Ascending aorta (tissue), 2 donors: ENCODE measurements at regions not wholly inside any gene's neighbourhood (a gene's known extent, or its start where the extent isn't known, plus 50 kb on each side); places are given as distances from the start of the nearest gene placed in this dataset.

Experiments
- DNase-seq, 2 donors: peaks; one replicate each; pipeline ENCODE4 v3.0.0-alpha.2; 2019; ENCODE audit warnings: low spot score in 2 of 2
- H3K27ac ChIP-seq, 2 donors: fragments of 200-600 bp; sonication (generic); one replicate each; pipeline ENCODE4 v1.5.1; 2016 to 2017; ENCODE audit warnings: mild to moderate bottlenecking in 1 of 2
- H3K27me3 ChIP-seq: fragments of 200-600 bp; sonication (generic); one replicate; pipeline ENCODE4 v1.5.1; 2017
- H3K36me3 ChIP-seq, 2 donors: fragments of 200-600 bp; sonication (generic); one replicate each; pipeline ENCODE4 v1.5.1; 2016
- H3K4me1 ChIP-seq, 2 donors: fragments of 200-600 bp; sonication (generic); one replicate each; pipeline ENCODE4 v1.5.1; 2016 to 2017; ENCODE audit warnings: mild to moderate bottlenecking in 1 of 2
- H3K4me3 ChIP-seq, 2 donors: fragments of 200-600 bp; sonication (generic); one replicate each; pipeline ENCODE4 v1.5.1; 2016 to 2017; ENCODE audit warnings: mild to moderate bottlenecking in 1 of 2
- H3K9me3 ChIP-seq, 2 donors: fragments of 200-600 bp; sonication (generic); one replicate each; pipeline ENCODE4 v1.5.1; 2016
- CTCF ChIP-seq, 3 experiments: fragments of 200-600 bp in 2 of 3; fragments of 450-650 bp in 1 of 3; sonication (generic) in 2 of 3; IDR thresholded peaks; one replicate each; pipeline ENCODE4 v1.5.1; 2016 to 2019; ENCODE audit warnings: antibody characterized with exemption in 3 of 3, mild to moderate bottlenecking in 1 of 3, moderate library complexity in 1 of 3
- intact Hi-C: fragments of 100-400 bp; cut with DNase I; formaldehyde crosslinking; loops from one replicate; pipeline ENCODE4 v1.15.1; 2023

- H3K9me3 ChIP-seq, result no peaks in the 10 kb centered on the region
- no peaks in the 10 kb centered on the region for H3K36me3 ChIP-seq
- DNase-seq, result no peak
- no peaks in the 10 kb centered on the region for H3K27me3 ChIP-seq
- H3K4me3 ChIP-seq, result no peak overlapping the region
- TF ChIP-seq CTCF (IDR thresholded peaks at IDR 0.05), result no peak
- intact Hi-C loops, result no loop called here
- no peak overlapping the region for H3K27ac ChIP-seq
- no peaks in the 10 kb centered on the region for H3K4me1 ChIP-seq
Measured at GRCh38 chr10:109159351-109159750, 764.0 kb downstream of the XPNPEP1 start.

GRCh38 chr10:109156396-109156795 is 766.9 kb downstream of the XPNPEP1 start:
- Histone ChIP-seq H3K27ac (no peak overlapping the region), H3K4me3 (no peak overlapping the region), H3K27me3 (no peaks in the 10 kb centered on the region), H3K4me1 (no peaks in the 10 kb centered on the region), H3K9me3 (no peaks in the 10 kb centered on the region), H3K36me3 (no peaks in the 10 kb centered on the region)
- no peak for TF ChIP-seq CTCF (IDR thresholded peaks at IDR 0.05)
- no peak for DNase-seq
- intact Hi-C loops, result no loop called here

- Histone ChIP-seq H3K9me3 (no peaks in the 10 kb centered on the region), H3K36me3 (no peaks in the 10 kb centered on the region), H3K4me1 (no peaks in the 10 kb centered on the region), H3K27me3 (no peaks in the 10 kb centered on the region), H3K4me3 (no peak overlapping the region), H3K27ac (no peak overlapping the region)
- no peak for TF ChIP-seq CTCF (IDR thresholded peaks at IDR 0.05)
- no peak for DNase-seq
- intact Hi-C loops, result no loop called here
Measured at GRCh38 chr10:109149666-109150350, 773.5 kb downstream of the XPNPEP1 start.

- H3K9me3 ChIP-seq, result no peaks in the 10 kb centered on the region
- H3K4me1 ChIP-seq, result no peaks in the 10 kb centered on the region
- no peak for DNase-seq
- no peak overlapping the region for H3K4me3 ChIP-seq
- intact Hi-C loops, result no loop called here
- no peak overlapping the region for H3K27ac ChIP-seq
- H3K36me3 ChIP-seq, result no peaks in the 10 kb centered on the region
- no peak for TF ChIP-seq CTCF (IDR thresholded peaks at IDR 0.05)
- H3K27me3 ChIP-seq, result no peaks in the 10 kb centered on the region
Measured at GRCh38 chr10:109127363-109127762, 795.9 kb downstream of the XPNPEP1 start.

- no peaks in the 10 kb centered on the region for H3K4me1 ChIP-seq
- no peaks in the 10 kb centered on the region for H3K36me3 ChIP-seq
- intact Hi-C loops, result no loop called here
- H3K4me3 ChIP-seq, result no peak overlapping the region
- no peak overlapping the region for H3K27ac ChIP-seq
- H3K27me3 ChIP-seq, result no peaks in the 10 kb centered on the region
- no peak for DNase-seq
- no peak for TF ChIP-seq CTCF (IDR thresholded peaks at IDR 0.05)
- no peaks in the 10 kb centered on the region for H3K9me3 ChIP-seq
Measured at GRCh38 chr10:109126541-109126940, 796.8 kb downstream of the XPNPEP1 start.

- Histone ChIP-seq H3K4me3 (no peak overlapping the region), H3K27ac (no peak overlapping the region), H3K36me3 (no peaks in the 10 kb centered on the region), H3K27me3 (no peaks in the 10 kb centered on the region), H3K4me1 (no peaks in the 10 kb centered on the region), H3K9me3 (no peaks in the 10 kb centered on the region)
- intact Hi-C loops, result no loop called here
- no peak for TF ChIP-seq CTCF (IDR thresholded peaks at IDR 0.05)
- no peak for DNase-seq
Measured at GRCh38 chr10:109126016-109126415, 797.3 kb downstream of the XPNPEP1 start.
